G401.6 (cell line): ENCODE measurements at regions not wholly inside any gene's neighbourhood (a gene's known extent, or its start where the extent isn't known, plus 50 kb on each side); places are given as distances from the start of the nearest gene placed in this dataset.
"Not testable (repeated sequence)": the region's sequence is repeated elsewhere in the genome, so short reads cannot be mapped to it uniquely, and the experiment has no call there.

ENCODE experiments used
- FAIRE-seq: peaks from 2 replicates; lab custom pipeline; 2012; peaks lifted over from hg19 to GRCh38; lab: Jason Lieb, UNC

GRCh38 chr7:89401099-89401498, 605.6 kb upstream of the TEX47 start:
- no peak for FAIRE-seq

- no peak for FAIRE-seq
Observed at GRCh38 chr7:89401690-89402089, 606.2 kb upstream of the TEX47 start.

- FAIRE-seq, result no peak
Observed at GRCh38 chr7:89451911-89452310, 656.4 kb upstream of the TEX47 start.

GRCh38 chr7:89456556-89456955, 661.0 kb upstream of the TEX47 start:
- FAIRE-seq, result no peak

GRCh38 chr7:89458114-89458513, 662.6 kb upstream of the TEX47 start:
- no peak for FAIRE-seq

GRCh38 chr7:89474456-89474855, 678.9 kb upstream of the TEX47 start:
- FAIRE-seq, result no peak

GRCh38 chr7:89477991-89478390, 676.3 kb upstream of the STEAP1 start:
- no peak for FAIRE-seq

- no peak for FAIRE-seq
Observed at GRCh38 chr7:89495704-89496103, 658.6 kb upstream of the STEAP1 start.

GRCh38 chr7:89500084-89500483, 654.2 kb upstream of the STEAP1 start:
- FAIRE-seq, result no peak

GRCh38 chr7:89503281-89503680, 651.0 kb upstream of the STEAP1 start:
- FAIRE-seq, result no peak

GRCh38 chr7:89507034-89507433, 647.2 kb upstream of the STEAP1 start:
- no peak for FAIRE-seq

GRCh38 chr7:89511900-89512299, 642.4 kb upstream of the STEAP1 start:
- no peak for FAIRE-seq

- no peak for FAIRE-seq
Observed at GRCh38 chr7:89514970-89515369, 639.3 kb upstream of the STEAP1 start.

GRCh38 chr7:89517815-89518214, 636.5 kb upstream of the STEAP1 start:
- FAIRE-seq, result no peak

- FAIRE-seq, result no peak
Observed at GRCh38 chr7:89549768-89550167, 604.5 kb upstream of the STEAP1 start.

- no peak for FAIRE-seq
Observed at GRCh38 chr7:89554209-89554608, 600.1 kb upstream of the STEAP1 start.

GRCh38 chr7:89559596-89559995, 594.7 kb upstream of the STEAP1 start:
- FAIRE-seq, result no peak

GRCh38 chr7:89563597-89563996, 590.7 kb upstream of the STEAP1 start:
- FAIRE-seq, result no peak

GRCh38 chr7:89584896-89585295, 569.4 kb upstream of the STEAP1 start:
- no peak for FAIRE-seq

GRCh38 chr7:89593125-89593524, 561.1 kb upstream of the STEAP1 start:
- no peak for FAIRE-seq

GRCh38 chr7:89602984-89603383, 551.3 kb upstream of the STEAP1 start:
- FAIRE-seq, result no peak

GRCh38 chr7:89605362-89605761, 548.9 kb upstream of the STEAP1 start:
- no peak for FAIRE-seq

- FAIRE-seq, result no peak
Observed at GRCh38 chr7:89606511-89606910, 547.8 kb upstream of the STEAP1 start.

GRCh38 chr7:89607792-89608191, 546.5 kb upstream of the STEAP1 start:
- FAIRE-seq, result no peak

GRCh38 chr7:89616829-89617228, 537.4 kb upstream of the STEAP1 start:
- not testable (repeated sequence) for FAIRE-seq
